GM19467 (cell line): ENCODE measurements at regions not wholly inside any gene's neighbourhood (a gene's known extent, or its start where the extent isn't known, plus 50 kb on each side); places are given as distances from the start of the nearest gene placed in this dataset.

ENCODE experiments used
- ATAC-seq: cut with Tn5 transposase; IDR thresholded peaks from one replicate; pipeline ENCODE4 v1.9.1; 2021; ENCODE audit warnings: mild to moderate bottlenecking, moderate library complexity; ENCODE audit not compliant: unreplicated experiment

- ATAC-seq, result no peak
Observed at GRCh38 chr12:45548426-45548825, 181.1 kb upstream of the ARID2 start.

- ATAC-seq, result no peak
Observed at GRCh38 chr12:45549337-45549902, 180.1 kb upstream of the ARID2 start.

DNA sequence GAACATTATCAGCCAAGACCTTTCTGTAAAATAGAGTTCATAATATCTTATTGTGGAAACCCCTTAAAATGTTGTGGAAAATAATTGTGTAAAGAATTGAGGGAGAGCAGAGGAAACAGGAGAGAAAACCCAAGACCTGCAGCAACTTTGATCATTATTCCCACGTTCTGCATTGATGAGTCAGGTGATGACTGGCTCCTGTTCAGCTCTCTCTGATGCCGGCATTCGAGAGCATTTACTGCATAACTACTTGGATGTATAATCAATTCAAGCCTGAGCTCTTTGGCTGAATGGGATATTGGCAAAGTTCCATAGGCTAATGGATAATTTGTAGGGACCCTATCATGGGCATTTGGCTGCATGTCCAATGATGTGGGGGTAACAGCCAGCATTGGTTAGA, 176.3 kb upstream of the ARID2 start:
- no peak for ATAC-seq

GRCh38 chr12:45557016-45557415, 172.5 kb upstream of the ARID2 start:
- no peak for ATAC-seq

GRCh38 chr12:45558353-45558752, 171.2 kb upstream of the ARID2 start:
- ATAC-seq, result no peak

GRCh38 chr12:45559537-45559936, 170.0 kb upstream of the ARID2 start:
- ATAC-seq, result no peak

- no peak for ATAC-seq
Observed at GRCh38 chr12:45560689-45561088, 168.8 kb upstream of the ARID2 start.

GRCh38 chr12:45561488-45561887, 168.0 kb upstream of the ARID2 start:
- ATAC-seq, result no peak

DNA sequence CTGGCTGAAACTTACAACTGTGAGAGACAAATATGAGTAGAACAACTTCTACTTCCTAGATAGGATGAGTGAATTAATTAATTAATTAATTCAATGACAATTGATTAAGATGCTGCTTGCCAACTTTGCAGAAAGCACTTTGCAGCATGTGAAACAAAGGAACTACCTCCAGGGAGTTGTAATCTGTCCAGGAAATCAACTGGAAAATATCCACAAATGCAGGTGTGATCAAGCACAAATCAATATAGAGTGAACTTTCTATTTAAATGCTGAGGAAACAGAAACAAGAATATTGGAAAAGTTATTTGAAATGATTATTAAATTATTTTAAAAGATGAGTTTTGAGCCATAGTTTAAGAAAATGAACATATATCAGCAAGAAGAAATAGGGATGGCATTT, 163.9 kb upstream of the ARID2 start:
- ATAC-seq, result no peak

- ATAC-seq, result no peak
Observed at GRCh38 chr12:45566257-45566656, 163.2 kb upstream of the ARID2 start.

DNA sequence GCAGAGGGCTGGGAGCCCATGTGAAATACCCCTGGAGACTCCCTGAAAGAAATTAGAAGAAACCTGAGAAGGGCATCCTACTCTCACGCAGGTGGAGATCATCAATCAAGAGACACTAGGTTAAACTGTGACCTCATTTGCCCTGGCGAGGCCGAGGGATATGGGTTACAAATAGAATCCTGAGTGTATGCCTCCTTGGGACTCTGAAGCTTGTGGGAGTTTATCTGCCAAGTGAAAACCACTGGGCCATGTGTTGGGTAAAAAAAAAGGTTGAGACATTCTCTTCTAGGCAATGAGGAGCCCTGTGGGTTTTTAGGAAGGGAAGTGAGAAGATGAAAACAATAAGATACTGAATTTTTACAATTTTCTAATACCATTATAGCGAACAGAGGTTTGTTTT, 160.7 kb upstream of the ARID2 start:
- no peak for ATAC-seq

GRCh38 chr12:45570501-45570900, 159.0 kb upstream of the ARID2 start:
- no peak for ATAC-seq

DNA sequence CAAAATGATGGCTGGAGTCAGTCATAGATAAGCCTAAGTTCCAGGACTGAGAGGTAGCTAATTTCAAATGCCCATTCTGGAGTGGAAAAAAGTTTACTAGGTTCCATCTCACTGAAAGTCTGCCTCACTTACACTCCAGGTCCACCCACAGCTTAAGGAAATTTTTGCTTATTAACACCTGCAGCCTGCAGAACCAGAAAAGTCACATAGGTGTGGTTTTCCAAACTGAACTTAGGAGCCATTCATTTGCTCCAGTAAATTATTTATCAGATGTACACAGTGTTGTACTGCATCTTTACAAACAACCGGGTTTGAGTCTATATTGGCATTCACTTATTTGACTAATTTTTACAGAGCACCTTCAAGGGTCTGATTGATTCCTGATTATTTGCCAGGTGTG, 157.4 kb upstream of the ARID2 start:
- ATAC-seq, result no peak

- ATAC-seq, result no peak
Observed at GRCh38 chr12:45575417-45575816, 154.1 kb upstream of the ARID2 start.

DNA sequence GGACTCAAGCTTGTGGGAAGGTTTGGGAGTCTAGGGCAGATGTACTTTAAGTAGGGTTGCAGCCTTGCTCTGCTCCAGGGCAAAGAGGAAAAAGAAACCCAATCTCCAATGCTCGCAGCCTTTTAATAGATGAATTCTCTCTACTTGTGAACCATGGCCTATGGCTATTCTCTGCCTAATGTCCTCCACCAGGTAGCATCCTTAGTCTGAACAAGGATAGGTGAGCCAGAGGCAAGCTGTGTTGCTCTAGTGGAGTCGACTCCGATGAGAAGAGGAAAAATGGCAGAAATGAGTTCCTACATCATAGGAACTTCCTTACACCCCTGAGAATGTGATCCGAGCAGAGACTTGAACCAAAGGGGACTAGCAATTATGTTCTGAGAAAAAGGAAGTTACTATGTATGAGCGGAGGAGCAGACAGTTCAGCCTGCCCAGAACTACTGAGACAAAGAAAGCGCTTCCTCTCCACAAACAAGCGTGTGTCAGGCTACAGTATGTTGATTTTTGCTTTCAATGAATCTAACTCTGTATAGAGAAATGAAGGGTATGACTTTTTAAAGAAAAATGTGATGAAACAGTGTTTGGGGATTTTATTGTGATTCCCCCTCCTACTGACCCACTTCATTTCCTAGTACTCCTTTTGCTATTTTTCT, 153.6 kb upstream of the ARID2 start:
- ATAC-seq, result peak; percentile 66

- no peak for ATAC-seq
Observed at GRCh38 chr12:45577844-45578399, 151.6 kb upstream of the ARID2 start.

- ATAC-seq, result no peak
Observed at GRCh38 chr12:45580356-45580969, 149.0 kb upstream of the ARID2 start.

GRCh38 chr12:45581112-45581511, 148.4 kb upstream of the ARID2 start:
- ATAC-seq, result no peak

GRCh38 chr12:45582536-45582935, 147.0 kb upstream of the ARID2 start:
- ATAC-seq, result no peak

GRCh38 chr12:45582986-45583659, 146.4 kb upstream of the ARID2 start:
- ATAC-seq, result no peak

GRCh38 chr12:45584336-45584735, 145.2 kb upstream of the ARID2 start:
- no peak for ATAC-seq
